Heart left ventricle (tissue), 13 donors: ENCODE measurements at regions not wholly inside any gene's neighbourhood (a gene's known extent, or its start where the extent isn't known, plus 50 kb on each side); places are given as distances from the start of the nearest gene placed in this dataset.

Source experiments
- POLR2A ChIP-seq, 2 donors: fragments of 450-650 bp; IDR thresholded peaks; one replicate each; pipeline ENCODE4 v1.6.1; 2017; ENCODE audit warnings: antibody characterized with exemption in 2 of 2, mild to moderate bottlenecking in 2 of 2, moderate library complexity in 2 of 2
- TF ChIP-seq, protein P1 (sequence below), 12 donors: fragments of 200-600 bp; sonication (generic) in 4 of 12; IDR thresholded peaks; one replicate each; pipeline versions ENCODE4 v1.5.0 to v1.8.0; 2018 to 2022; ENCODE audit warnings: antibody characterized with exemption in 12 of 12, mild to moderate bottlenecking in 5 of 12
- donor health status: ischemic (EF 13 %, LVEDD 7.1; RV severe dilation, severe dysfunction).
- donor health status: DM: no; HTN: yes; CAD: no.
- donor health status: DM: no; HTN: no; CAD: no.
- donor health status: ischemic (EF 25% LVEDD 6.9; RV normal size, moderate dysfunction).
- donor health status: ischemic (EF 25% LVEDD 5.7; RV mildly dilated, moderate dysfunction).
- donor health status: ischemic (EF 35%, LVEDD 5.7; RV mildly dilated, moderate dysfunction).
- donor health status: nonischemic (EF 11% LVEDD 7.7; RV severe dilation, severe dysfunction).
- donor health status: DM: yes; HTN: yes; CAD: no.
- donor health status: PGD.
- donor health status: ischemic (EF 29% LVEDD 5.4; RV normal size, mild dysfunction).
- donor health status: nonischemic (EF 23%, LVEDD 6.1; RV moderate dilation, normal function).

DNA sequence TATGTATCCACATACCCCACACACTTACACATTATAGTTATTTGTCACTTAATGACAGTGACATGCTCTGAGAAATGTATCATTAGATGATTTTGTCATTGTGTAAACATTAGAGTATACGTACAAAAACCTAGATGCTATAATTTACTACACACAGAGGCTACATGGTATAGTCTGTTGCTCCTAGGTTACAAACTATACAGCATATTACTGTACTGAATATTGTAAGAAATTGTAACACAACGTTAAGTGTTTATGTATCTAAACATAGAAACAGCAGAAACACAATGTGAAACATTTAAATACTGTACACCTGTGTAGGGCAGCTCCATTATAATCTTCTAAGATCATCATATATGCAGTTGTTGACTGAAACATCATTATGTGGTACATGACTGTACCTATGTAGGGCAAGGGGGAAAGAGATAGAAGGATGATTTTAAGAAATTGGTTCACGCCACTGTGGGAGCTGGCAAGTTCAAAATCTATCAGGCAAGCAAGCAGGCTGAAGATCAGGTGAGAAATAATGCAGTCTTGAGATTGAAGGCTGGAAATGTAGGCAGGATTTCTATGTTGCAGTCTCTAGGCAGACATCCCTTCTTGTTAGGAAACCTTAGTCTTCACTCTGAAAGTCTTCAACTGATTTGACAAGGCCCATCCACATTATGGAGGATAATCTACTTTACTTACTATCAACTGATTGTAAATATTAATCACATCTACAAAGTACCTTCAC is 78.0 kb upstream of the CPEB2 start:
- TF ChIP-seq, protein P1, sequence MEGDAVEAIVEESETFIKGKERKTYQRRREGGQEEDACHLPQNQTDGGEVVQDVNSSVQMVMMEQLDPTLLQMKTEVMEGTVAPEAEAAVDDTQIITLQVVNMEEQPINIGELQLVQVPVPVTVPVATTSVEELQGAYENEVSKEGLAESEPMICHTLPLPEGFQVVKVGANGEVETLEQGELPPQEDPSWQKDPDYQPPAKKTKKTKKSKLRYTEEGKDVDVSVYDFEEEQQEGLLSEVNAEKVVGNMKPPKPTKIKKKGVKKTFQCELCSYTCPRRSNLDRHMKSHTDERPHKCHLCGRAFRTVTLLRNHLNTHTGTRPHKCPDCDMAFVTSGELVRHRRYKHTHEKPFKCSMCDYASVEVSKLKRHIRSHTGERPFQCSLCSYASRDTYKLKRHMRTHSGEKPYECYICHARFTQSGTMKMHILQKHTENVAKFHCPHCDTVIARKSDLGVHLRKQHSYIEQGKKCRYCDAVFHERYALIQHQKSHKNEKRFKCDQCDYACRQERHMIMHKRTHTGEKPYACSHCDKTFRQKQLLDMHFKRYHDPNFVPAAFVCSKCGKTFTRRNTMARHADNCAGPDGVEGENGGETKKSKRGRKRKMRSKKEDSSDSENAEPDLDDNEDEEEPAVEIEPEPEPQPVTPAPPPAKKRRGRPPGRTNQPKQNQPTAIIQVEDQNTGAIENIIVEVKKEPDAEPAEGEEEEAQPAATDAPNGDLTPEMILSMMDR (IDR thresholded peaks at IDR 0.05) = no peak
- TF ChIP-seq POLR2A (IDR thresholded peaks at IDR 0.05) = no peak
